ENCODE measurements at regions not wholly inside any gene's neighbourhood (a gene's known extent, or its start where the extent isn't known, plus 50 kb on each side); places are given as distances from the start of the nearest gene placed in this dataset.

DNA sequence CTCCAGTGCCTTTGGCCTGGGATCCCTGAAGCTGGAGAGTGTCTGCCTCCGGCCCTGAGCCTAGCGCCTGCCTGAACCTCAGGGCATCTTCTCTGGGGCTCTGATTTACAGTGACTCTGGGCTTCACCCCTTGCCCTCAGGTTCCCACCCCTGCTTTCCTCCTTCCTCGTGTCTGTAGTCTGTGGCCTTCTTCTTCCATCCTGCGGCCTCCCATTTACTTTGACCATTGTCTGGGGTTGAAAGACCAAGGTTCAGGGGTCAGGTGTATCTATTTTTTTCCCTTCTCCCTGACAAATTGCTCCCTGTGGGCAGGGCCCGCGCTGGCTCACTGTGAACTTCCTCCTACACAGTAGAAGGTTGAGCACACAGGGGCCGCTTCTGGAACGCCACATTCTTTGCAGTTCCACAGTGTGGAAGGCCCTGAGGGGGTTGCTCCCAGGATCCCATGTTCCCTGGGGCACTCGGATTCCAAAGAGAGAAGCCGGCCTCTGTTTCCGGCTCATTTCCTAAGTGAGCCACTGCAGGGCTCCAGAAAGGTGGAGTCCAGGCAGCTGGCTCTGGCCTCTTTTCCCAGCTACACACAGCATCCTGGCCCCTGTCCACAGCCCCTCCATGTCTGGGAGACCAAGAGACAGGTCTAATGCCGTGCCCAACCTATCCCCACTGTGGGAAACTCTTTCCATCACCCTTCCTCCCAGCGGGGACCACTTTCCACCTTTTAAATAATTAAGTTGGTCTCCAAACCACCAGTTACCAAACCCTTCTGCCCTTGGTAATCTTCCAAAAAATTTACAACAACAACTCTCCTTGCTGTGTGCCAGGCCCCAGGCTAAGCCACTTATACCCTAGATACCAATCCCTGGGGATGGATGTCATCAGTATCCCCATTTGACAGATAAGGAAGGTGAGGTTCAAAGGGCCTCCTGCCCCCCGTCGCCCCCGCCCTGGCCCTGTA is 140.3 kb upstream of the IER5L start:
- H3K4me1 ChIP-seq (ENCODE audit: control insufficient read depth in 5 of 5, insufficient read depth in 5 of 5, low read length in 5 of 5), result peaks cover 2 to 73% (median 63%) of the 10 kb centered on the region in 5 donors

GRCh38 chr9:129317179-129318011 is 139.3 kb upstream of the IER5L start:
- Histone ChIP-seq H3K4me3 (ENCODE audit: low read depth in 1 of 5, low read length in 5 of 5) (no peak overlapping the region), H3K9me3 (ENCODE audit: control insufficient read depth in 5 of 5, low read length in 5 of 5) (no peaks in the 10 kb centered on the region), H3K9ac (ENCODE audit: low read length in 5 of 5) (no peak overlapping the region), H3K36me3 (ENCODE audit: control insufficient read depth in 5 of 5, insufficient read depth in 5 of 5, low read length in 5 of 5) (no peaks in the 10 kb centered on the region), H3K27ac (ENCODE audit: low read depth, low read length) (no peak overlapping the region), H3K27me3 (ENCODE audit: control insufficient read depth in 5 of 5, insufficient read depth in 4 of 5, low read length in 5 of 5) (no peaks in the 10 kb centered on the region), H3K4me1 (ENCODE audit: control insufficient read depth in 5 of 5, insufficient read depth in 5 of 5, low read length in 5 of 5) (peaks cover 2 to 68% (median 57%) of the 10 kb centered on the region in 5 donors)

More for the DNA sequence above, 140.3 kb upstream of the IER5L start:
- Histone ChIP-seq H3K9me3 (ENCODE audit: control insufficient read depth in 5 of 5, low read length in 5 of 5) (no peaks in the 10 kb centered on the region), H3K9ac (ENCODE audit: low read length in 5 of 5) (peak overlapping the region in 2 of 5 donors; percentile 2 to 37), H3K27me3 (ENCODE audit: control insufficient read depth in 5 of 5, insufficient read depth in 4 of 5, low read length in 5 of 5) (no peaks in the 10 kb centered on the region), H3K27ac (ENCODE audit: low read depth, low read length) (no peak overlapping the region), H3K36me3 (ENCODE audit: control insufficient read depth in 5 of 5, insufficient read depth in 5 of 5, low read length in 5 of 5) (no peaks in the 10 kb centered on the region), H3K4me3 (ENCODE audit: low read depth in 1 of 5, low read length in 5 of 5) (no peak overlapping the region)

DNA sequence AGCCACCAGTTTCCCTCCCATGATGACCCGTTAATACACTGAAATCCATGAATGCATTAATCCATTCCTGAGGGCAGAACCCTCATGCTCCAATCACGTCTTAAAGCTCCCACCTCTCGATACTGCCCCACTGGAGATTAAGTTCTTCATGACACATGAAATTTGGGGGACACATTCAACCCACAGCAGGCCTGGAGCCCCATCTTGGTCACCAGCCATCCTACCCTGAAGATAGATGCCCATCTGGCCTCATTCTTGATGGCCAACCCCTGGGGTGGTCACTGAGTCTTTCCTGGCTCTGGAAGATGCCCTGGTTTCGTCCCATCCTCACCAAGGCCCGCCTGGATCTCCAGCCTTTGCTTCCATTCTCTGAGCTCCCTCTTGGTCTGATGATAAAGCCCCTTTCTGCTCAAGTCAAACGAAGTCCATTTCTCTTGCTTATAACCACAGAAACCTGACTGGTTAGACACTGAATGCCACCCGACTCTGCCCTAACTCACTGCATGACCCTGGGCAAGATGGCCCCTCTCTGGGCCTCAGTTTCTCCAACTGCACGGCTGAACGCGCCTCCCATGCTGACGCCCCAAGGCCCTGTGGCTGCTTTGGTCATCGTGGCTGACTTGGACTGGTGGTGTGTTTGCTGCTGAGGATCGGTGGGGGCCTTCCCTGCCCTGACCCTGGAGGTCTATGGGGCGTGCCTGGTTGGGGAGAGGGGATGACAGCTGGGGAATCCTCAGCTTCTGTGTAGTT is 138.4 kb upstream of the IER5L start:
- Histone ChIP-seq H3K9me3 (ENCODE audit: control insufficient read depth in 5 of 5, low read length in 5 of 5) (no peaks in the 10 kb centered on the region), H3K4me1 (ENCODE audit: control insufficient read depth in 5 of 5, insufficient read depth in 5 of 5, low read length in 5 of 5) (peaks cover under 1 to 61% (median 53%) of the 10 kb centered on the region in 5 donors), H3K9ac (ENCODE audit: low read length in 5 of 5) (no peak overlapping the region), H3K36me3 (ENCODE audit: control insufficient read depth in 5 of 5, insufficient read depth in 5 of 5, low read length in 5 of 5) (no peaks in the 10 kb centered on the region), H3K27me3 (ENCODE audit: control insufficient read depth in 5 of 5, insufficient read depth in 4 of 5, low read length in 5 of 5) (no peaks in the 10 kb centered on the region), H3K27ac (ENCODE audit: low read depth, low read length) (peak overlapping the region; percentile 67), H3K4me3 (ENCODE audit: low read depth in 1 of 5, low read length in 5 of 5) (no peak overlapping the region)

DNA sequence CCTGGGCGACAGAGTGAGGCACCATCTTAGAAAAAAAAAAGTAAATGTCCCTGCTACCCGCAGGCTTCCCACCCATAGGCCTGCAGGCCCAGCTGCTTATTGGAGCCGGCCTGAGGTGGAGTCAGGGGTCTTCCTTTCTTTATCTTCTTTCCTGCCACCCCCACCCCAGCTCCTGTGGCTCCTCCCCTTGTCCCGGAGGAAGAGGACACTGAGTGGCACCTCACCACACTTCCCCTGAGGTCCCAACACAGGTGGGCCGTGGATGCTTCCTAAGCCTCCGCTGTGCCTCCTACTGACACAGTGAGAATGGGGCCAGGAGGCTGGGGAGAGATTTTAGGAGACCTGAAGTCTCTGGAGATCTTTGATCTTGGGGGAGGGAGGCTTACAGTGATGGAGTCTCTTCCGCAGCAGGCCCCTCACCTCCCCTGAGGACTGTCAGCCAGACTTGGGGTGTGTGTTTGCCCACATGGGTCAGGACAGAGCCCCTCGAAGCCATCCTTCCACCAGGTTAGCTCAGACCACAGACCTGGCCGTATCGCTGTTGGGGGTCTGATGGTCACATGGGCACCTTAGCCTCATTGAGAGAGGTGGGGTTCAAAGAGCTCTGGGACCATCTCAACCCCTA is 135.4 kb upstream of the IER5L start:
- Histone ChIP-seq H3K4me3 (ENCODE audit: low read depth in 1 of 5, low read length in 5 of 5) (no peak overlapping the region), H3K27me3 (ENCODE audit: control insufficient read depth in 5 of 5, insufficient read depth in 4 of 5, low read length in 5 of 5) (no peaks in the 10 kb centered on the region), H3K9ac (ENCODE audit: low read length in 5 of 5) (no peak overlapping the region), H3K9me3 (ENCODE audit: control insufficient read depth in 5 of 5, low read length in 5 of 5) (peaks cover 0 to 8% (median 0%) of the 10 kb centered on the region in 5 donors), H3K36me3 (ENCODE audit: control insufficient read depth in 5 of 5, insufficient read depth in 5 of 5, low read length in 5 of 5) (no peaks in the 10 kb centered on the region), H3K4me1 (ENCODE audit: control insufficient read depth in 5 of 5, insufficient read depth in 5 of 5, low read length in 5 of 5) (peaks cover 0 to 31% (median 24%) of the 10 kb centered on the region in 5 donors), H3K27ac (ENCODE audit: low read depth, low read length) (no peak overlapping the region)

DNA sequence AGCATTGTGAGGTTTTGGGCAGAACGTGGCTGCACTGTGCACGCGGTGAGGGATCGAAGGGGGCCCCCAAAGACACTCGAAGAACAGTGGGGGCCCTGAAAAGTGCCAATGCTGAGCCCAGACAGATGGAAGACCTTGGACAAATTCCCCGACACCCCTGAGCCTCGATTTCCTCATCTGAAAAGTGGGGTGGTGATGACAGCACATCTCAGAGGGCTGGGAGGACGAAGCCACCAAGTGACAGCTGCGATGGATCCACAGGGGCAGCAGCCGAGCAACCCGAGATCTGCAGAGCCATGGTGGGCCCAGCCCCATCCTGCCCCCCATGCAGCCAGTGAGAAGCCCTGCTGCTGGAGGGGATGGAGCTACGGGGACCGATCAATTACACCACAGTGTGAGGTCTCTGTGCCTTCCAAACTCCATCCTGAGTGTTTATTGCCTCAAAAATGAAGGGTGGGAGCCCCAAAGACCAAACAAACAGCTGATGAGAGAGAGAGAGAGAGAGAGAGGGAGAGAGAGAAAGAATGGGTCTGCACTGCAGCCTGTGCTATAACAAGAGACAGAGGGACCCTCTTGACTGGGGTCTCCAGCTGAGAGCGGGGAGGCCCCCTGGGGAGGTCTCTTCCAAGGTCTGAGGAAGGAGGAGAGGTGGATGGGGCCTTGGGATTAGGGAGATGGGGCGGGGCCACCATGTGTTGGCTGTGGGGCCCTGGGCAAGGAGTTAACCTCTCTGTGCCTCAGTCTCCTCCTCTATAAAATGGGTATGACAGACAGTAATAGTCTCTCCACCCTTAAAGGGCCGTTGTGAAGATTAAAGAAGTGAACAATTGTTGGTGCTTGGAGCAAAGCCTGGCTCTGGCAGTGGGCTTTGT is 134.4 kb upstream of the IER5L start:
- Histone ChIP-seq H3K9me3 (ENCODE audit: control insufficient read depth in 5 of 5, low read length in 5 of 5) (peaks cover 0 to 8% (median 0%) of the 10 kb centered on the region in 5 donors), H3K36me3 (ENCODE audit: control insufficient read depth in 5 of 5, insufficient read depth in 5 of 5, low read length in 5 of 5) (no peaks in the 10 kb centered on the region), H3K4me3 (ENCODE audit: low read depth in 1 of 5, low read length in 5 of 5) (no peak overlapping the region), H3K9ac (ENCODE audit: low read length in 5 of 5) (no peak overlapping the region), H3K4me1 (ENCODE audit: control insufficient read depth in 5 of 5, insufficient read depth in 5 of 5, low read length in 5 of 5) (peaks cover 0 to 23% (median 14%) of the 10 kb centered on the region in 5 donors), H3K27me3 (ENCODE audit: control insufficient read depth in 5 of 5, insufficient read depth in 4 of 5, low read length in 5 of 5) (no peaks in the 10 kb centered on the region), H3K27ac (ENCODE audit: low read depth, low read length) (no peak overlapping the region)

- Histone ChIP-seq H3K4me3 (ENCODE audit: low read depth in 1 of 5, low read length in 5 of 5) (no peak overlapping the region), H3K9me3 (ENCODE audit: control insufficient read depth in 5 of 5, low read length in 5 of 5) (peaks cover 0 to 8% (median 0%) of the 10 kb centered on the region in 5 donors), H3K27me3 (ENCODE audit: control insufficient read depth in 5 of 5, insufficient read depth in 4 of 5, low read length in 5 of 5) (no peaks in the 10 kb centered on the region), H3K9ac (ENCODE audit: low read length in 5 of 5) (no peak overlapping the region), H3K27ac (ENCODE audit: low read depth, low read length) (no peak overlapping the region), H3K36me3 (ENCODE audit: control insufficient read depth in 5 of 5, insufficient read depth in 5 of 5, low read length in 5 of 5) (no peaks in the 10 kb centered on the region), H3K4me1 (ENCODE audit: control insufficient read depth in 5 of 5, insufficient read depth in 5 of 5, low read length in 5 of 5) (peaks cover 0 to 18% (median 11%) of the 10 kb centered on the region in 5 donors)
These were observed 133.6 kb upstream of the IER5L start for GRCh38 chr9:129311643-129312042.

DNA sequence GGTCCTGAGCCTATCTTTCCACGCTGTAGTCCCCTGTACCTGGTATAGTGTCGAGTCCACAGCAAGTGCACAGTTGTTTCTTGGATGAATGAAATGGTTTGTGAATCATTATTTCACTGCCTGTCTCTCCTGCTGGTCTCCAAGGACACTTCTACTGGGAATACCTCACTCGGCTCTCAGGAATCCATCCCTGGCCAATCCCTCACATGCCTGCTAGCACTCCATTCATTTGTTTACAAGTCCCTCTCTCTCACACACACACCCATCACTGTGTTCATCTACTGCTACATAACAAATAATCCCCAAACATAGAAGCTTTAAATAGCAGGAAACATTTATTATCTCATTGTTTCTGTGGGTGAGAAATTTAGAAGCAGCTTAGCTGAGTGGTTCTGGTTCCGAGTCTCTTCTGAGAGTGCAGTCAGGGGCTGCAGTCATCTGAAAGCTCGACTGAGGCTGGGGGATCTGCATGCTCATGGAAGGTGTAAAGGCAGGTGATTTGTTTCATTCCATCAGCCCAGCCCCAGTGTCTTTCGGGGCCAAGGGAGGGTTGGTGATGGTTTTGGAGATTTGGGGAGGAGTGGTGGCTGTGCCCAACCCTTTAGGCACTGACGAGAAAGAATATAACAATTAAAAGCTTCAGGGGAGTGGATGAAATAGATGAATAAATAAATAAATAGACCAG is 132.7 kb upstream of the IER5L start:
- Histone ChIP-seq H3K4me1 (ENCODE audit: control insufficient read depth in 5 of 5, insufficient read depth in 5 of 5, low read length in 5 of 5) (peaks cover 0 to 10% (median 5%) of the 10 kb centered on the region in 5 donors), H3K9ac (ENCODE audit: low read length in 5 of 5) (no peak overlapping the region), H3K27ac (ENCODE audit: low read depth, low read length) (no peak overlapping the region), H3K27me3 (ENCODE audit: control insufficient read depth in 5 of 5, insufficient read depth in 4 of 5, low read length in 5 of 5) (no peaks in the 10 kb centered on the region), H3K9me3 (ENCODE audit: control insufficient read depth in 5 of 5, low read length in 5 of 5) (peaks cover 0 to 8% (median 0%) of the 10 kb centered on the region in 5 donors), H3K36me3 (ENCODE audit: control insufficient read depth in 5 of 5, insufficient read depth in 5 of 5, low read length in 5 of 5) (no peaks in the 10 kb centered on the region), H3K4me3 (ENCODE audit: low read depth in 1 of 5, low read length in 5 of 5) (no peak overlapping the region)

DNA sequence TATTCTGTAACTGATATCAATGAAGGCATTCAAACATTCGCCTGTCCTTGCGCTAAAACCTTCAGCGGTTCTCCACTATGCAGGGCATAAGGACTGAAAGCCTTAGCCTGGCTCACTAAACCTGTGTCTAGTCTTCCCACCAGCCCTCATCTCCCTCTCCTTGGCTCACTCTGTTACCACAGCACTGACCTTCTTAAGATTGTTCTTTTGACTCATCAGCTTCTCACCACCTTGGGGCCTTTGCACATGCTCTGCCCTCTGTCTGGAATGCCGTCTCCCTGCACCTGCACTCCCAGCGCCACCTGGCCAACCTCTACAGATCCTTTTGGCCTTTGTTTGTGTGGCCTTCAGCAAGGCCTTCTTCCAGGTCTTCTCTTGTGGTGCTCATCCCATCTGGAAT is 131.8 kb upstream of the IER5L start:
- H3K4me1 ChIP-seq (ENCODE audit: control insufficient read depth in 5 of 5, insufficient read depth in 5 of 5, low read length in 5 of 5), result peaks cover 0 to 2% (median 0%) of the 10 kb centered on the region in 5 donors
- peaks cover 0 to 8% (median 0%) of the 10 kb centered on the region in 5 donors for H3K9me3 ChIP-seq (ENCODE audit: control insufficient read depth in 5 of 5, low read length in 5 of 5)
- H3K9ac ChIP-seq (ENCODE audit: low read length in 5 of 5), result no peak overlapping the region
- no peak overlapping the region for H3K27ac ChIP-seq (ENCODE audit: low read depth, low read length)
- no peaks in the 10 kb centered on the region for H3K36me3 ChIP-seq (ENCODE audit: control insufficient read depth in 5 of 5, insufficient read depth in 5 of 5, low read length in 5 of 5)
- no peaks in the 10 kb centered on the region for H3K27me3 ChIP-seq (ENCODE audit: control insufficient read depth in 5 of 5, insufficient read depth in 4 of 5, low read length in 5 of 5)
- H3K4me3 ChIP-seq (ENCODE audit: low read depth in 1 of 5, low read length in 5 of 5), result no peak overlapping the region
